Ovary (tissue), 3 donors: ENCODE measurements at regions not wholly inside any gene's neighbourhood (a gene's known extent, or its start where the extent isn't known, plus 50 kb on each side); places are given as distances from the start of the nearest gene placed in this dataset.

ENCODE experiments used
- CTCF ChIP-seq, 3 donors: fragments of 450-650 bp in 2 of 3; fragments of 200-600 bp in 1 of 3; IDR thresholded peaks; one replicate each; pipeline versions ENCODE4 v1.5.1 to v1.8.0; 2016 to 2022; ENCODE audit warnings: antibody characterized with exemption in 3 of 3, mild to moderate bottlenecking in 1 of 3
- POLR2A ChIP-seq: fragments of 450-650 bp; IDR thresholded peaks from one replicate; pipeline ENCODE4 v1.6.1; 2017; ENCODE audit warnings: antibody characterized with exemption, mild to moderate bottlenecking, moderate library complexity
- donor health status: DM: no; HTN: no; CAD: no.

GRCh38 chr17:74037320-74037719 lies 166.2 kb upstream of the RPL38 start:
- TF ChIP-seq CTCF (IDR thresholded peaks at IDR 0.05) (no peak), POLR2A (no peak)
